Duodenal mucosa (tissue), 2 donors: ENCODE measurements at regions not wholly inside any gene's neighbourhood (a gene's known extent, or its start where the extent isn't known, plus 50 kb on each side); places are given as distances from the start of the nearest gene placed in this dataset.

Experiments used
- H3K27ac ChIP-seq: one replicate; pipeline ENCODE4 v1.7.0; 2013; ENCODE audit warnings: low read depth, low read length
- H3K27me3 ChIP-seq, 2 donors: one replicate each; pipeline ENCODE4 v1.7.0; 2013; ENCODE audit warnings: low read length in 2 of 2, control low read depth in 1 of 2; ENCODE audit not compliant: insufficient read depth in 2 of 2, control insufficient read depth in 1 of 2
- H3K36me3 ChIP-seq, 2 donors: one replicate each; pipeline ENCODE4 v1.7.0; 2013; ENCODE audit warnings: low read length in 2 of 2, control low read depth in 1 of 2; ENCODE audit not compliant: insufficient read depth in 2 of 2, control insufficient read depth in 1 of 2
- H3K4me1 ChIP-seq, 2 donors: one replicate each; pipeline ENCODE4 v1.7.0; 2013; ENCODE audit warnings: low read length in 2 of 2, control low read depth in 1 of 2; ENCODE audit not compliant: insufficient read depth in 2 of 2, control insufficient read depth in 1 of 2
- H3K4me3 ChIP-seq, 2 donors: one replicate each; pipeline ENCODE4 v1.7.0; 2013; ENCODE audit warnings: low read length in 2 of 2, low read depth in 1 of 2
- H3K9ac ChIP-seq, 2 donors: one replicate each; pipeline ENCODE4 v1.7.0; 2013; ENCODE audit warnings: low read length in 2 of 2, low read depth in 1 of 2
- H3K9me3 ChIP-seq, 2 donors: one replicate each; pipeline ENCODE4 v1.7.0; 2013; ENCODE audit warnings: low read length in 2 of 2, control low read depth in 1 of 2; ENCODE audit not compliant: control insufficient read depth in 1 of 2

DNA sequence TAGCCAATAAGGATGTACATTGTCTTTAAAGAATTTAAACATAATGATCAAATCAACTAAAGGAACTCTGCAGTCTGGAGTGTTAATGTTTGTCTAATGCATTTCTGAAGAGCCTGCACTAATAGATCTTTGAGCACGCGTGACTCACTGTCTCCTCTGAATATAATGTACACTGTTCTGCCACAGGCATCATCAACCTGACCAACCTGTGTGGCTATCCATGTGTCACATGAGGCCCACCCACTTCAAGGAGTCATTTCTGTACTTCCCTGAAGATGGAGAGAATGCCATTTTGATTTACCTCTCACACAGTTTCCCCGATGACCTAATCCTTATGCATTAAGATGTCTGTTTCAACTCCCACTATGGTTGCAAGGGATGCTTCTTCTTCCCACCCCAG is 434.0 kb upstream of the SPHKAP start:
- no peak overlapping the region for H3K4me3 ChIP-seq
- H3K4me1 ChIP-seq, result no peaks in the 10 kb centered on the region
- no peaks in the 10 kb centered on the region for H3K9me3 ChIP-seq
- no peaks in the 10 kb centered on the region for H3K27me3 ChIP-seq
- H3K27ac ChIP-seq, result no peak overlapping the region
- no peaks in the 10 kb centered on the region for H3K36me3 ChIP-seq
- H3K9ac ChIP-seq, result no peak overlapping the region

- Histone ChIP-seq H3K27me3 (no peaks in the 10 kb centered on the region), H3K4me1 (no peaks in the 10 kb centered on the region), H3K4me3 (no peak overlapping the region), H3K9me3 (no peaks in the 10 kb centered on the region), H3K9ac (no peak overlapping the region), H3K36me3 (no peaks in the 10 kb centered on the region), H3K27ac (no peak overlapping the region)
Measured at GRCh38 chr2:228614741-228615140, 433.3 kb upstream of the SPHKAP start.

DNA sequence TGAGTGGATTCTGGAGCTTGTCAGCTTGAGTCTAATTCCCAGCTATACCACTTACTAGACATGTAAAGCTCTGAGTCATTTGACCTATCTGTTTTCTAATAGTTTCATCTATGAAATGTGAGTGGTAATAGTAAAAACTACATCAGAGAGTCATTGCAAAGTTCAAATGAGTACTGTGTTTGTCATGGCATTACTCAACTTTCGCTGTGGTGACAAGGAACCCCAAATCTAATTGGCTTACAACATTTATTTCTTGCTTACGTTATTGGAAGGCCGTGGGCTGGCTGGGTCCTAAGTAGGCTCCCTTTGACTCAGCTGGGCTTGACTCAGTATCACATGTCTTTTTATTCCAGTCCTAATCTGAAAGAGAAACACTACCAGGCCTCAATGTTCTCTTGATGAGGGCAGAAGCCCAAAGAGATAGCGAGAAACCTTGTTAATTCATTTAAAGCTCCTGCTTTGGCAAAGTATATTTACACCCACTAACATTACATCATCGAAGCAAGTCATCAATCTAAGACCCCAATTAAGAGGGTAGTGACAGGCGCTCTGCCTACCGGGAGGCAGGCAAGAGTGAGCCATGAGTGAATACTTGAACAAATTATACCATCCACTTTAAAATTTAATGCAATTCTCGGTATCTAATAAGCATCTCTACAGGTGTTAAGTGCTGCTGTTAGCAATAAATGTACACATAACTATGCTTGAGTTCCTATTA is 431.8 kb upstream of the SPHKAP start:
- Histone ChIP-seq H3K27me3 (no peaks in the 10 kb centered on the region), H3K4me3 (no peak overlapping the region), H3K36me3 (no peaks in the 10 kb centered on the region), H3K27ac (no peak overlapping the region), H3K9me3 (no peaks in the 10 kb centered on the region), H3K9ac (no peak overlapping the region), H3K4me1 (no peaks in the 10 kb centered on the region)

GRCh38 chr2:228611171-228611570 is 429.7 kb upstream of the SPHKAP start:
- Histone ChIP-seq H3K4me3 (no peak overlapping the region), H3K27me3 (no peaks in the 10 kb centered on the region), H3K27ac (no peak overlapping the region), H3K4me1 (no peaks in the 10 kb centered on the region), H3K36me3 (no peaks in the 10 kb centered on the region), H3K9me3 (no peaks in the 10 kb centered on the region), H3K9ac (no peak overlapping the region)

GRCh38 chr2:228602288-228602687 is 420.8 kb upstream of the SPHKAP start:
- Histone ChIP-seq H3K27ac (no peak overlapping the region), H3K9me3 (no peaks in the 10 kb centered on the region), H3K9ac (no peak overlapping the region), H3K27me3 (no peaks in the 10 kb centered on the region), H3K4me1 (no peaks in the 10 kb centered on the region), H3K36me3 (no peaks in the 10 kb centered on the region), H3K4me3 (no peak overlapping the region)

GRCh38 chr2:228600265-228600664 is 418.8 kb upstream of the SPHKAP start:
- Histone ChIP-seq H3K4me3 (no peak overlapping the region), H3K9me3 (no peaks in the 10 kb centered on the region), H3K27me3 (no peaks in the 10 kb centered on the region), H3K27ac (no peak overlapping the region), H3K36me3 (no peaks in the 10 kb centered on the region), H3K9ac (no peak overlapping the region), H3K4me1 (no peaks in the 10 kb centered on the region)

DNA sequence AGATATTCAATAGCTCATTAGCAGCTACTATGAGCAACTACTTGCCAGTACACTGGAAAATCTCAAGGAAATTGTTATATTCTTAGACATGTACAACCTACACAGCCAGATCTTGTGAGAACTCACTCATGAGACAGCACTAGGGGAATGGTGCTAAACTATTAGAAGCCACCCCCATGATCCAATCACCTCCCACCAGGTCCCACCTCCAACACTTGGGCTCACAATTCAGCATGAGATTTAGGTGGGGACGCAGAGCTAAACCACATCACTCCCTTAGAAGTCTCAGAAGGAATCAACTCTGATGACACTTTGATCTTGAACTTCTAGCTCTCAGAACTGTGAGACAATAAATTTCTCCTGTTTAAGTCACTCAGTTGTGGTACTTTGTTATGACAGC is 418.3 kb upstream of the SPHKAP start:
- Histone ChIP-seq H3K4me3 (no peak overlapping the region), H3K4me1 (no peaks in the 10 kb centered on the region), H3K9ac (no peak overlapping the region), H3K9me3 (no peaks in the 10 kb centered on the region), H3K36me3 (no peaks in the 10 kb centered on the region), H3K27me3 (no peaks in the 10 kb centered on the region), H3K27ac (no peak overlapping the region)

GRCh38 chr2:228599297-228599696 is 417.8 kb upstream of the SPHKAP start:
- H3K9me3 ChIP-seq, result no peaks in the 10 kb centered on the region
- H3K9ac ChIP-seq, result no peak overlapping the region
- H3K27ac ChIP-seq, result no peak overlapping the region
- H3K36me3 ChIP-seq, result no peaks in the 10 kb centered on the region
- H3K4me1 ChIP-seq, result no peaks in the 10 kb centered on the region
- no peak overlapping the region for H3K4me3 ChIP-seq
- H3K27me3 ChIP-seq, result no peaks in the 10 kb centered on the region

GRCh38 chr2:228597032-228597431 is 415.5 kb upstream of the SPHKAP start:
- H3K27me3 ChIP-seq, result no peaks in the 10 kb centered on the region
- no peak overlapping the region for H3K9ac ChIP-seq
- H3K27ac ChIP-seq, result no peak overlapping the region
- H3K4me3 ChIP-seq, result no peak overlapping the region
- H3K9me3 ChIP-seq, result no peaks in the 10 kb centered on the region
- H3K36me3 ChIP-seq, result no peaks in the 10 kb centered on the region
- H3K4me1 ChIP-seq, result no peaks in the 10 kb centered on the region

GRCh38 chr2:228594012-228594411 is 412.5 kb upstream of the SPHKAP start:
- Histone ChIP-seq H3K4me1 (no peaks in the 10 kb centered on the region), H3K9ac (no peak overlapping the region), H3K36me3 (no peaks in the 10 kb centered on the region), H3K27ac (no peak overlapping the region), H3K4me3 (no peak overlapping the region), H3K27me3 (no peaks in the 10 kb centered on the region), H3K9me3 (no peaks in the 10 kb centered on the region)

- H3K9ac ChIP-seq, result no peak overlapping the region
- no peaks in the 10 kb centered on the region for H3K36me3 ChIP-seq
- no peaks in the 10 kb centered on the region for H3K4me1 ChIP-seq
- H3K4me3 ChIP-seq, result no peak overlapping the region
- H3K27ac ChIP-seq, result no peak overlapping the region
- H3K9me3 ChIP-seq, result no peaks in the 10 kb centered on the region
- H3K27me3 ChIP-seq, result no peaks in the 10 kb centered on the region
Measured at GRCh38 chr2:228592925-228593324, 411.4 kb upstream of the SPHKAP start.
